Keratinocyte (primary cell): ENCODE measurements at regions not wholly inside any gene's neighbourhood (a gene's known extent, or its start where the extent isn't known, plus 50 kb on each side); places are given as distances from the start of the nearest gene placed in this dataset.
"Not testable (repeated sequence)": the region's sequence is repeated elsewhere in the genome, so short reads cannot be mapped to it uniquely, and the experiment has no call there.

Experiments
- EZH2 ChIP-seq: IDR thresholded peaks from one replicate; pipeline ENCODE4 v1.6.1; 2012; ENCODE audit warnings: inconsistent platforms, mild to moderate bottlenecking, low read length, moderate library complexity
- TF ChIP-seq, protein P1 (sequence below), 3 experiments: IDR thresholded peaks in 1 of 3; conservative IDR thresholded peaks in 1 of 3; optimal IDR thresholded peaks in 1 of 3; 2 replicates in 2 of 3; 3 replicates in 1 of 3; pipeline versions ENCODE3 to v1.5.1; 2011; ENCODE audit warnings: low read length in 3 of 3, mild to moderate bottlenecking in 3 of 3, moderate library complexity in 2 of 3, control low read depth in 1 of 3, inconsistent platforms in 1 of 3; ENCODE audit not compliant: insufficient read depth in 2 of 3; ENCODE audit errors: extremely low read depth in 1 of 3

DNA sequence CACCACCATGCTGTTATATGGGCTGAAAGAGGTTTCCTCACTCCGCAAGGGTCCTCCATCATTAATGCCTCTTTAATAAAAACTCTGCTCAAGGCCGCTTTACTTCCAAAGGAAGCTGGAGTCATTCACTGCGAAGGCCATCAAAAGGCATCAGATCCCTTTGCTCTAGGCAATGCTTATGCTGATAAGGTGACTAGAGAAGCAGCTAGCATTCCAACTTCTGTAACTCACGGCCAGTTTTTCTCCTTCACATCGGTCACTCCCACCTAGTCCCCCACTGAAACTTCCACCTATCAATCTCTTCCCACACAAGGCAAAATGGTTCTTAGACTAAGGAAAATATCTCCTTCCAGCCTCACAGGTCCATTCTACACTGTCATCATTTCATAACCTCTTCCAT is 124.2 kb upstream of the RMP24 start:
- TF ChIP-seq, protein P1, sequence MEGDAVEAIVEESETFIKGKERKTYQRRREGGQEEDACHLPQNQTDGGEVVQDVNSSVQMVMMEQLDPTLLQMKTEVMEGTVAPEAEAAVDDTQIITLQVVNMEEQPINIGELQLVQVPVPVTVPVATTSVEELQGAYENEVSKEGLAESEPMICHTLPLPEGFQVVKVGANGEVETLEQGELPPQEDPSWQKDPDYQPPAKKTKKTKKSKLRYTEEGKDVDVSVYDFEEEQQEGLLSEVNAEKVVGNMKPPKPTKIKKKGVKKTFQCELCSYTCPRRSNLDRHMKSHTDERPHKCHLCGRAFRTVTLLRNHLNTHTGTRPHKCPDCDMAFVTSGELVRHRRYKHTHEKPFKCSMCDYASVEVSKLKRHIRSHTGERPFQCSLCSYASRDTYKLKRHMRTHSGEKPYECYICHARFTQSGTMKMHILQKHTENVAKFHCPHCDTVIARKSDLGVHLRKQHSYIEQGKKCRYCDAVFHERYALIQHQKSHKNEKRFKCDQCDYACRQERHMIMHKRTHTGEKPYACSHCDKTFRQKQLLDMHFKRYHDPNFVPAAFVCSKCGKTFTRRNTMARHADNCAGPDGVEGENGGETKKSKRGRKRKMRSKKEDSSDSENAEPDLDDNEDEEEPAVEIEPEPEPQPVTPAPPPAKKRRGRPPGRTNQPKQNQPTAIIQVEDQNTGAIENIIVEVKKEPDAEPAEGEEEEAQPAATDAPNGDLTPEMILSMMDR (optimal IDR thresholded peaks at IDR 0.05 in 1 of 3, IDR thresholded peaks at IDR 0.05 in 1 of 3, conservative IDR thresholded peaks at IDR 0.05 in 1 of 3; ENCODE audit: extremely low read depth in 1 of 3, insufficient read depth in 2 of 3, low read length in 3 of 3), result not testable (repeated sequence)
- not testable (repeated sequence) for TF ChIP-seq EZH2
